NB4 (cell line): ENCODE measurements at regions not wholly inside any gene's neighbourhood (a gene's known extent, or its start where the extent isn't known, plus 50 kb on each side); places are given as distances from the start of the nearest gene placed in this dataset.

Experiments
- POLR2A ChIP-seq: IDR thresholded peaks from 2 replicates; pipeline ENCODE4 v1.6.1; 2011; ENCODE audit warnings: mild to moderate bottlenecking; ENCODE audit not compliant: insufficient read length; ENCODE audit errors: extremely low read depth
- TF ChIP-seq, protein P1 (sequence below): IDR thresholded peaks from one replicate; pipeline ENCODE4 v1.5.1; 2012; ENCODE audit warnings: low read depth, low read length
- TF ChIP-seq, protein P2 (sequence below): IDR thresholded peaks from 2 replicates; pipeline ENCODE4 v1.6.1; 2011; ENCODE audit warnings: low read depth, low read length

DNA sequence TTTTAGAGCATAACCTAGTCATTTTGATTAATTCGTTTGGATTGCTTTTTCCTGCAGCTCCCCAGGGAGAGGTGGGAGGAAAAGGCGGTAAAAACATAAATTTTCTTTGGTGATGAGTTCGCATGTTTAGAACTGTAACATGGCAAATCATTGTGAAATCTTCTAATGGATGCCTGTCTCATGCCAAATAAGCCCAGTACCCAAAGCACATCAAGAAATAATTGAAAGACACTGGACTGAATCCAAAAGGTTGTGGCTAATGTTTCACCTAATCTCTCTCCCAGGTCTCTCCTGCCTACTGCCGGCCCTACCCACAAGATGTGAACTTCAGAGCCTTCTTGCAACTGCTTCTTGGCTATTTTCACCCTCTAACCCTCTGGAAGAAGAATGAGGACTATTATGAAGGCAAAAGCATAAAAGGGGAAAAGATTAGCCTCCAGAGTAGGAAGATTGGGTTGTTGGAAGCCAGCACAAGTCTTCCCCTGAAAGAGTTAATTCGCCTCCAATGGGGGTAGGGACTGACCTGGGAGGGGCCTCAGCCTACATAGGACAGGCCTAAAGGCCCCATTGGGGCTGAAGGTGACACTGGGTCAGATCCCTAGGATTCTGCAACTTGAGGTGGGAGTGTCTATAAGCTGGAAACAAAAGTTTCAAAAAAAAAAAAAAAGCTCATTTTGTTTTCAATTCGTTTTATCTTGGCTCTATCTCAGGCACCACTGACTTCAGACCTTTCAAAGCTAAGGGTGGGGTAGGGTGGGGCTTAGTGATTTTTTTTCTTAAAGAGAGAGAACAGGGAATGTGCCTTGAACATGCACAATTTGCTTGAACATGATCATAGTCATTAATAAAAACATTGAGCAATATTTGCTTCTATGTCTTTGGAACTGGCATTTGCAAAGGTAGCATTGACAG, 278.6 kb upstream of the KLF3 start:
- TF ChIP-seq POLR2A, result no peak
- TF ChIP-seq, protein P1, sequence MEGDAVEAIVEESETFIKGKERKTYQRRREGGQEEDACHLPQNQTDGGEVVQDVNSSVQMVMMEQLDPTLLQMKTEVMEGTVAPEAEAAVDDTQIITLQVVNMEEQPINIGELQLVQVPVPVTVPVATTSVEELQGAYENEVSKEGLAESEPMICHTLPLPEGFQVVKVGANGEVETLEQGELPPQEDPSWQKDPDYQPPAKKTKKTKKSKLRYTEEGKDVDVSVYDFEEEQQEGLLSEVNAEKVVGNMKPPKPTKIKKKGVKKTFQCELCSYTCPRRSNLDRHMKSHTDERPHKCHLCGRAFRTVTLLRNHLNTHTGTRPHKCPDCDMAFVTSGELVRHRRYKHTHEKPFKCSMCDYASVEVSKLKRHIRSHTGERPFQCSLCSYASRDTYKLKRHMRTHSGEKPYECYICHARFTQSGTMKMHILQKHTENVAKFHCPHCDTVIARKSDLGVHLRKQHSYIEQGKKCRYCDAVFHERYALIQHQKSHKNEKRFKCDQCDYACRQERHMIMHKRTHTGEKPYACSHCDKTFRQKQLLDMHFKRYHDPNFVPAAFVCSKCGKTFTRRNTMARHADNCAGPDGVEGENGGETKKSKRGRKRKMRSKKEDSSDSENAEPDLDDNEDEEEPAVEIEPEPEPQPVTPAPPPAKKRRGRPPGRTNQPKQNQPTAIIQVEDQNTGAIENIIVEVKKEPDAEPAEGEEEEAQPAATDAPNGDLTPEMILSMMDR, result no peak
- TF ChIP-seq, protein P2, sequence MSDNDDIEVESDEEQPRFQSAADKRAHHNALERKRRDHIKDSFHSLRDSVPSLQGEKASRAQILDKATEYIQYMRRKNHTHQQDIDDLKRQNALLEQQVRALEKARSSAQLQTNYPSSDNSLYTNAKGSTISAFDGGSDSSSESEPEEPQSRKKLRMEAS, result no peak
